ENCODE measurements at regions not wholly inside any gene's neighbourhood (a gene's known extent, or its start where the extent isn't known, plus 50 kb on each side); places are given as distances from the start of the nearest gene placed in this dataset.

DNA sequence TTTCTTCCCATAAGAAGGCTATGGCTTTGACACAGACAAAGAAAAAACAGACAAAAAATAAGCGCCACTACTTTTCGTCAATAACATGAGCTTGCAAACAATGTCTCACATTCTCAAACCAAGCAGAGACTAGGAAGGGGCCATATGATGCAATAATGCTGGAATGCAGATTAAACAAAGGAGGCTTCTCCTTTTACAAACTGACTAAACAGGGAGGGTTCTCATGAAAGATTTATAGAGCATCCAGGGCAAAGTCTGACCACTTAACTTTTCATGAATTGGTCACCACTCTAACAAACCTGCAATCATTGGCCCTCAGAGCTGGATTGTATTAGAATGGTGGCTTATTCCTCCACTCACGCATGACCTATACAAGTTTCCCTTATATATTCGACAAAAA, 663.3 kb upstream of the CHAC2 start:
- 21% methylated on average over 4 of the region's 4 CpGs for WGBS (ENCODE audit: insufficient coverage, insufficient replicate concordance, low lambda C conversion rate, missing lambda C conversion rate)
- ChIA-PET SMC1A (ENCODE audit: uncharacterized antibody, unreplicated experiment) (no interaction called here), RAD21 (ENCODE audit: unreplicated experiment) (no interaction called here), POLR2A (no interaction called here), CTCF (no interaction called here)
- no peaks in the 10 kb centered on the region for H3K4me1 ChIP-seq (ENCODE audit: control insufficient read depth, insufficient read depth, low read length)
- H3K27ac ChIP-seq (ENCODE audit: control insufficient read depth, insufficient read depth): no peak overlapping the region
- no peak for FAIRE-seq
- TF ChIP-seq TARDBP (IDR thresholded peaks at IDR 0.05; ENCODE audit: borderline replicate concordance) (no peak), SMARCA5 (IDR thresholded peaks at IDR 0.05) (no peak), E2F4 (IDR thresholded peaks at IDR 0.05; ENCODE audit: low read depth, low read length) (no peak), MEF2B (IDR thresholded peaks at IDR 0.05; ENCODE audit: partially characterized antibody, poor library complexity, severe bottlenecking) (no peak), MTA2 (IDR thresholded peaks at IDR 0.05; ENCODE audit: low read depth) (no peak), BHLHE40 (IDR thresholded peaks at IDR 0.05; ENCODE audit: borderline replicate concordance in 1 of 2, low read depth in 2 of 2, low read length in 1 of 2) (no peak), SREBF1 (IDR thresholded peaks at IDR 0.05; ENCODE audit: low read length) (no peak), YY1 (IDR thresholded peaks at IDR 0.05; ENCODE audit: low read depth, low read length) (no peak)
- TF ChIP-seq, protein P1, sequence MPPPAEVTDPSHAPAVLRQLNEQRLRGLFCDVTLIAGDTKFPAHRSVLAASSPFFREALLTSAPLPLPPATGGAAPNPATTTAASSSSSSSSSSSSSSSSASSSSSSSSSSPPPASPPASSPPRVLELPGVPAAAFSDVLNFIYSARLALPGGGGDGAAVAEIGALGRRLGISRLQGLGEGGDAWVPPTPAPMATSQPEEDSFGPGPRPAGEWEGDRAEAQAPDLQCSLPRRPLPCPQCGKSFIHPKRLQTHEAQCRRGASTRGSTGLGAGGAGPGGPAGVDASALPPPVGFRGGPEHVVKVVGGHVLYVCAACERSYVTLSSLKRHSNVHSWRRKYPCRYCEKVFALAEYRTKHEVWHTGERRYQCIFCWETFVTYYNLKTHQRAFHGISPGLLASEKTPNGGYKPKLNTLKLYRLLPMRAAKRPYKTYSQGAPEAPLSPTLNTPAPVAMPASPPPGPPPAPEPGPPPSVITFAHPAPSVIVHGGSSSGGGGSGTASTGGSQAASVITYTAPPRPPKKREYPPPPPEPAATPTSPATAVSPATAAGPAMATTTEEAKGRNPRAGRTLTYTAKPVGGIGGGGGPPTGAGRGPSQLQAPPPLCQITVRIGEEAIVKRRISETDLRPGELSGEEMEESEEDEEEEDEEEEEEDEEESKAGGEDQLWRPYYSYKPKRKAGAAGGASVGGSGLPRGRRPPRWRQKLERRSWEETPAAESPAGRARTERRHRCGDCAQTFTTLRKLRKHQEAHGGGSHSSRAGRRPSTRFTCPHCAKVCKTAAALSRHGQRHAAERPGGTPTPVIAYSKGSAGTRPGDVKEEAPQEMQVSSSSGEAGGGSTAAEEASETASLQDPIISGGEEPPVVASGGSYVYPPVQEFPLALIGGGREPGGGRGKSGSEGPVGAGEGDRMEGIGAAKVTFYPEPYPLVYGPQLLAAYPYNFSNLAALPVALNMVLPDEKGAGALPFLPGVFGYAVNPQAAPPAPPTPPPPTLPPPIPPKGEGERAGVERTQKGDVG (CRISPR knock-in tag; IDR thresholded peaks at IDR 0.05): no peak
- TF ChIP-seq, protein P2, sequence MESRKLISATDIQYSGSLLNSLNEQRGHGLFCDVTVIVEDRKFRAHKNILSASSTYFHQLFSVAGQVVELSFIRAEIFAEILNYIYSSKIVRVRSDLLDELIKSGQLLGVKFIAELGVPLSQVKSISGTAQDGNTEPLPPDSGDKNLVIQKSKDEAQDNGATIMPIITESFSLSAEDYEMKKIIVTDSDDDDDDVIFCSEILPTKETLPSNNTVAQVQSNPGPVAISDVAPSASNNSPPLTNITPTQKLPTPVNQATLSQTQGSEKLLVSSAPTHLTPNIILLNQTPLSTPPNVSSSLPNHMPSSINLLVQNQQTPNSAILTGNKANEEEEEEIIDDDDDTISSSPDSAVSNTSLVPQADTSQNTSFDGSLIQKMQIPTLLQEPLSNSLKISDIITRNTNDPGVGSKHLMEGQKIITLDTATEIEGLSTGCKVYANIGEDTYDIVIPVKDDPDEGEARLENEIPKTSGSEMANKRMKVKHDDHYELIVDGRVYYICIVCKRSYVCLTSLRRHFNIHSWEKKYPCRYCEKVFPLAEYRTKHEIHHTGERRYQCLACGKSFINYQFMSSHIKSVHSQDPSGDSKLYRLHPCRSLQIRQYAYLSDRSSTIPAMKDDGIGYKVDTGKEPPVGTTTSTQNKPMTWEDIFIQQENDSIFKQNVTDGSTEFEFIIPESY (IDR thresholded peaks at IDR 0.05): no peak
- H3K9ac ChIP-seq (ENCODE audit: control insufficient read depth, insufficient read depth, low read length): no peak overlapping the region
- no peaks in the 10 kb centered on the region for H4K20me1 ChIP-seq (ENCODE audit: control insufficient read depth, insufficient read depth)
- no peaks in the 10 kb centered on the region for H3K36me3 ChIP-seq (ENCODE audit: control insufficient read depth in 2 of 2, insufficient read depth in 2 of 2, low read length in 1 of 2)
- no peak for DNase-seq (ENCODE audit: low read depth, low spot score)
- H2AFZ ChIP-seq (ENCODE audit: control insufficient read depth, low read depth, low read length): no peak overlapping the region
- no peak for ATAC-seq
- H3K79me2 ChIP-seq (ENCODE audit: control insufficient read depth, insufficient read depth, low read length): no peaks in the 10 kb centered on the region
- no TSS peak for BruUV-seq (replicated peaks)
- intact Hi-C loops (cut with micrococcal nuclease; ENCODE audit: unreplicated experiment) (no loop called here), in situ Hi-C loops (cut with MboI) (no loop called here)
- no peak overlapping the region for H3K4me3 ChIP-seq
- no peaks in the 10 kb centered on the region for H3K9me3 ChIP-seq (replicated peaks; ENCODE audit: control insufficient read depth, insufficient read depth, low read length)
- no peak overlapping the region for H3K4me2 ChIP-seq (ENCODE audit: control insufficient read depth, insufficient read depth)
- H3K27me3 ChIP-seq (replicated peaks in 1 of 2; ENCODE audit: control insufficient read depth in 2 of 2, insufficient read depth in 2 of 2, low read length in 1 of 2): no peaks in the 10 kb centered on the region
